ENCODE measurements at regions not wholly inside any gene's neighbourhood (a gene's known extent, or its start where the extent isn't known, plus 50 kb on each side); places are given as distances from the start of the nearest gene placed in this dataset.

- TF ChIP-seq CTCF (IDR thresholded peaks at IDR 0.05) (no peak), POLR2A (IDR thresholded peaks at IDR 0.05) (no peak)
Measured at GRCh38 chr20:39855056-39855455, 834.0 kb downstream of the MAFB start.

All from body of pancreas (tissue), 4 donors.